ENCODE measurements at regions not wholly inside any gene's neighbourhood (a gene's known extent, or its start where the extent isn't known, plus 50 kb on each side); places are given as distances from the start of the nearest gene placed in this dataset.
A peak's percentile ranks its signal among the peaks of the same experiment; 100 is the strongest.

DNA sequence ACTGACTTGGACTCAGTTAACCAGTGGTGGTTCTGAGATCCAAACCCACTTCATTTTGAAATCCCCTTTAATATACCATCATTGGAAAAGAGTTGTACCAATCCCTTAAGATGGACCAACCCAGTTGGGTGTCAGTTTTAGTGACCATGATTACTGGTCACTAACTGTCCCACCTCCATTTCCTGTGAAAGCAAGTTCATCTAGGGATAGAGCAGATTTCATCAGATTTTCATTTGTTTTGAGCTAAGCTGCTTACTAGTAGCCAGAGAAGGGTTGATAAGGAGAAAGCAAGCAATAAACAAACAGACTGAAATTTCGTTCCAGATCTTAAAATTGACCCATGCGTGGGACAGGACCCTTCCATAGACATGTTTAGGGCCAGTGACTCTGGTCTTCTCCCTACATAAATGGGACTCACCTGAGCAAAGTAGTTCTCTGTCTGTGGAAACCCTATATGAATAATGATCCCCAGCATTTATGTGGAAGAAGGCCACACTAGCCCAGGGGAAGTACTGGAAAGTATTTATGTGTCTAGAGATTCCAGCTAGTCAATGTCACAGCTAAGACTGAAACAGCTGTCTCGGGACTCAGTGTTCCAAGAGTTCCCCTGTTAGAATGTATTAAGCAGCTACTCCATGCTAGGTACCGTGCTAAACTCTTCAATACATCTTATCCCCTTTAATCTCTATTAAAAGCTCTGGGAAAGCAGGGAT lies 196.0 kb upstream of the BCL6 start:
- Histone ChIP-seq H3K27me3 (ENCODE audit: control insufficient read depth, insufficient read depth, low read length) (no peaks in the 10 kb centered on the region), H3K4me3 (ENCODE audit: low read depth, low read length) (no peak overlapping the region), H3K36me3 (ENCODE audit: control insufficient read depth, insufficient read depth, low read length) (no peaks in the 10 kb centered on the region)
- FAIRE-seq = no peak
- no peak for DNase-seq (ENCODE audit: low read depth)
- TF ChIP-seq, protein P1, sequence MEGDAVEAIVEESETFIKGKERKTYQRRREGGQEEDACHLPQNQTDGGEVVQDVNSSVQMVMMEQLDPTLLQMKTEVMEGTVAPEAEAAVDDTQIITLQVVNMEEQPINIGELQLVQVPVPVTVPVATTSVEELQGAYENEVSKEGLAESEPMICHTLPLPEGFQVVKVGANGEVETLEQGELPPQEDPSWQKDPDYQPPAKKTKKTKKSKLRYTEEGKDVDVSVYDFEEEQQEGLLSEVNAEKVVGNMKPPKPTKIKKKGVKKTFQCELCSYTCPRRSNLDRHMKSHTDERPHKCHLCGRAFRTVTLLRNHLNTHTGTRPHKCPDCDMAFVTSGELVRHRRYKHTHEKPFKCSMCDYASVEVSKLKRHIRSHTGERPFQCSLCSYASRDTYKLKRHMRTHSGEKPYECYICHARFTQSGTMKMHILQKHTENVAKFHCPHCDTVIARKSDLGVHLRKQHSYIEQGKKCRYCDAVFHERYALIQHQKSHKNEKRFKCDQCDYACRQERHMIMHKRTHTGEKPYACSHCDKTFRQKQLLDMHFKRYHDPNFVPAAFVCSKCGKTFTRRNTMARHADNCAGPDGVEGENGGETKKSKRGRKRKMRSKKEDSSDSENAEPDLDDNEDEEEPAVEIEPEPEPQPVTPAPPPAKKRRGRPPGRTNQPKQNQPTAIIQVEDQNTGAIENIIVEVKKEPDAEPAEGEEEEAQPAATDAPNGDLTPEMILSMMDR (IDR thresholded peaks at IDR 0.05; ENCODE audit: insufficient read depth, low read length, severe bottlenecking) = no peak

DNA sequence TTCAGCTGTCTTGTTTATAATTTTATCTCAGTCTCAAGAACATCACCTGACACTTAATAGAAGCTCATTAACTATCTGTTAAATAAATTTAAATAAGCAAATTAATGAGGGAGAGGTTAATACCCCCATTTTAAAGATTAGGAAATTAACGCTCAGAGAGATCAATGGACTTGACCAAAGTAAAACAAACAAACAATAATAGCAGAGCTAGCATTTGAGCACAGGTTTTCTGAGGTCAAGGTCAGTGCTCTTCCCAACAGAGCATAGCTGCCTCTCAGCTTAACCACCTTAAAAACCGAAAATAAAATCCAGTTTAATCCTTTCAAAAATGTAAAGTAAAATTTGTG lies 196.6 kb upstream of the BCL6 start:
- Histone ChIP-seq H3K27me3 (ENCODE audit: control insufficient read depth, insufficient read depth, low read length) (no peaks in the 10 kb centered on the region), H3K4me3 (ENCODE audit: low read depth, low read length) (no peak overlapping the region), H3K36me3 (ENCODE audit: control insufficient read depth, insufficient read depth, low read length) (no peaks in the 10 kb centered on the region)
- FAIRE-seq = no peak
- TF ChIP-seq, protein P1 (IDR thresholded peaks at IDR 0.05; ENCODE audit: insufficient read depth, low read length, severe bottlenecking) = no peak
- no peak for DNase-seq (ENCODE audit: low read depth)

DNA sequence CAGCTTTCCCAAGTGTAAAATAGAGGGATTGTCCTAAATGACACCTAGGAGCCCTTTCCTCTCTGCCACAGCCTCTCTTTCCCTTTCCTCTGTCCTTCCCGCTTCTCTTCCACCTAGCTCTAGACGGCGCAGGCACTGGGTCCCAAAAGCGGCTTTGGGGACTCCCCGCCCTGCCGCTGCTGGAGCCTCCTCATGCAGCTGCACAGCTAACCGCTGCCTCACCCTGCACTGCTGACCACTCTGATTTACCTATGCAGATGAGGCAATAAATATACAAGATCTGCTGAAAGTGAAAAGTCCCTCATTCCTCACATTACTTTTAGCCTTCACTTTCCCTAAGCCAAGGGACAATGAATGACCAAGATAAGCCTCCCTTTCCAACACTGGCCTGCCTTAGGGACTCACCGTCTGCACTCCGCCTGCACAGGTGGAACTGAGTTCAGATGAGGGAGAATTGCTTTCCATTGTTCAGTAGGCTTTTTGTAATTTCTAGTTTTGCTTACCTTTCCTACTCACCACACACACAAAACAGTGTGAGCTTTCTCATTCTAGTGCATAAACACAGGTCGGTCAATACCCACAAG lies 197.5 kb upstream of the BCL6 start:
- DNase-seq (ENCODE audit: low read depth) = no peak
- H3K27me3 ChIP-seq (ENCODE audit: control insufficient read depth, insufficient read depth, low read length) = no peaks in the 10 kb centered on the region
- no peak for FAIRE-seq
- TF ChIP-seq, protein P1 (IDR thresholded peaks at IDR 0.05; ENCODE audit: insufficient read depth, low read length, severe bottlenecking) = no peak
- no peak overlapping the region for H3K4me3 ChIP-seq (ENCODE audit: low read depth, low read length)
- no peaks in the 10 kb centered on the region for H3K36me3 ChIP-seq (ENCODE audit: control insufficient read depth, insufficient read depth, low read length)

DNA sequence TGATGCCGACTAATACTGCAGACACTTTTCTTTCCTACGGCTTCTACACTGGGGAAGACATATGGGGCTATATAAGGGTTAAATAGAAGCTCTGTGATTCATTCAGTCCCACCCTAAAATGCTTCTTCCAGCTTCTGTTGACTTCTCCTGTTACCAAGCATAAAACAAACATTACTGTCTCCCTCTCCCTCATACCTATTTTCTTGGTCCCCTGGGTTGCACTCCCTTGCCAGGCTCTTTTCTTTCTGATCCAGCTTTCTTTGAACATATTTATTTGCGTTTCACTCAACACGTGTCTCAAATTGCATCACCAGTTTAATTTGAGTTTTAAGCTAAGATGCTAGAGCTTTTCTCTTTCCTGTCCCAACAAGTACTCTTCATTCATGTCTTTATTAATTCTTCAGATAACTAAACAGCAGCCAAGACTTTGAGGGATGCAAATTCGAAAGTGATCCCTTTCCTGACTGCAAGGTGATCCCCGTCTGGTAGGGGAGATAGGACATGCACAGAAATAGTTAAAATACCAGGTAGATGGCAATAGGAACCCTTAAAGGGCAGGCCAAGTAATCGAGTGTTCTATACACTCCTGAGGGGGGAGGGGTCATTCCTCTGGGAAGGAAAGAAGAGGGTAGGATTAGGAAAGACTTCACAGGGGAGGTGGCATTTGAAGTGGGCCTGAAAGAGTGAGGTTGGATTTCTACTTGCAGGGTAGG lies 198.6 kb upstream of the BCL6 start:
- DNase-seq (ENCODE audit: low read depth) (peak; percentile 85), FAIRE-seq (no peak)
- H3K27me3 ChIP-seq (ENCODE audit: control insufficient read depth, insufficient read depth, low read length) = no peaks in the 10 kb centered on the region
- no peaks in the 10 kb centered on the region for H3K36me3 ChIP-seq (ENCODE audit: control insufficient read depth, insufficient read depth, low read length)
- H3K4me3 ChIP-seq (ENCODE audit: low read depth, low read length) = no peak overlapping the region
- TF ChIP-seq, protein P1 (IDR thresholded peaks at IDR 0.05; ENCODE audit: insufficient read depth, low read length, severe bottlenecking) = no peak

DNA sequence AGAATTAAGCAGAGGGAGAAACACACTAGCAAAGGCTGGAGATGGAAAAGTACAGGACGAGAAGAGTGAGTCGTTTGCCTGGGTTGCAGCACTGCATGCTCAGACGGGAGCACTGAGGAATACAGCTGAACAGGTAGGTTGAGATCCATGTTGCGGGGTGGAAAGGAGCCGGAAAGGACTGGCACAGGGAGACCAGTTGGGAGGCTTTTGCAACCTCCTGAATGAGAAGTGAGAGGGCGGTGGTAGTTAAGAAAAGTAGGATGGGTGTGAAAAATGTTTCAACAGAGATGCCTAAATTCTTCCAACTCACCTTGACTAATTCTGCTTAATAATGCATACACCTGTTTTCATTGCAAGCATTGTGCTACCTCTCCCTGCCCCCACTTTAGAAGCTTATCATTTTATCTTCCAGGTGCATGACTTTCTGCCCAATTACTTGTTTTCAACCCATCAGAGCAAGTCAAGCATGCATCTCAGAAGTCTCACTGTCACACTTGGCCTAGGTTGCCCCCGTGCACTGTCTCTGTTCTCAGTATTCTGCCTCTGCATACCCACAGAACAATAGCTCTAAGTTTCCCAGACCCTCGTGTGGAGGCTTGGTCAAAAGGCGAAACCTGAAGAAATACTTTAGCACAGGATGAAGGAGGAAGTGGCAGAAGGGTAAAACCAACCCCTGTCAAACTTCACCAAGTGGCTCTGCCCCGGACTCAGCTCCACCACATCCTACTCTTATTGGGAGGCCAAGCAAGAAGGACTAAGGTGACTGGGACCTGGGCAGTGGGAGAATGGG lies 199.3 kb upstream of the BCL6 start:
- Histone ChIP-seq H3K36me3 (ENCODE audit: control insufficient read depth, insufficient read depth, low read length) (no peaks in the 10 kb centered on the region), H3K4me3 (ENCODE audit: low read depth, low read length) (no peak overlapping the region), H3K27me3 (ENCODE audit: control insufficient read depth, insufficient read depth, low read length) (no peaks in the 10 kb centered on the region)
- FAIRE-seq (no peak), DNase-seq (ENCODE audit: low read depth) (peak; percentile 37)
- TF ChIP-seq, protein P1 (IDR thresholded peaks at IDR 0.05; ENCODE audit: insufficient read depth, low read length, severe bottlenecking) = no peak
